NB4 (cell line): ENCODE measurements at regions not wholly inside any gene's neighbourhood (a gene's known extent, or its start where the extent isn't known, plus 50 kb on each side); places are given as distances from the start of the nearest gene placed in this dataset.

Source experiments
- POLR2A ChIP-seq: IDR thresholded peaks from 2 replicates; pipeline ENCODE4 v1.6.1; 2011; ENCODE audit warnings: mild to moderate bottlenecking; ENCODE audit not compliant: insufficient read length; ENCODE audit errors: extremely low read depth
- TF ChIP-seq, protein P1 (sequence below): IDR thresholded peaks from one replicate; pipeline ENCODE4 v1.5.1; 2012; ENCODE audit warnings: low read depth, low read length
- TF ChIP-seq, protein P2 (sequence below): IDR thresholded peaks from 2 replicates; pipeline ENCODE4 v1.6.1; 2011; ENCODE audit warnings: low read depth, low read length

DNA sequence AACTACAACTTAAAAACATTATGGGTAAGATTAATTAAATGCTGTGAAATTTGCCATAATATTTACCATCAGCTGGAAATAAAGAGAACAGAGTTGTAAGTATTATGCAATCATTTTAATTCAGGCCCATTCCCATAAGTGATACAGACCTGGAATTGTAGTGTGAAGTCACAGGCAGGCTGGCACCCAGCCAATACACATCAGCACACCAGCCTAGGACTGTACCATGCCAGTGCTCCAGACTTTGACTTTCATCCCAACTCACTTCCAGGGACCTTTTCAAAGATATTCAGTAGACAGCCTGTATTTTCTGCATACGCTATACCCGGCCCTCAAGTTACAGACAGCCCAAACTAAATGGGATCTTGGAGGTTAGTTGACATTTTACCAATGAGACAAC, 143.3 kb downstream of the TES start:
- no peak for TF ChIP-seq POLR2A
- TF ChIP-seq, protein P1, sequence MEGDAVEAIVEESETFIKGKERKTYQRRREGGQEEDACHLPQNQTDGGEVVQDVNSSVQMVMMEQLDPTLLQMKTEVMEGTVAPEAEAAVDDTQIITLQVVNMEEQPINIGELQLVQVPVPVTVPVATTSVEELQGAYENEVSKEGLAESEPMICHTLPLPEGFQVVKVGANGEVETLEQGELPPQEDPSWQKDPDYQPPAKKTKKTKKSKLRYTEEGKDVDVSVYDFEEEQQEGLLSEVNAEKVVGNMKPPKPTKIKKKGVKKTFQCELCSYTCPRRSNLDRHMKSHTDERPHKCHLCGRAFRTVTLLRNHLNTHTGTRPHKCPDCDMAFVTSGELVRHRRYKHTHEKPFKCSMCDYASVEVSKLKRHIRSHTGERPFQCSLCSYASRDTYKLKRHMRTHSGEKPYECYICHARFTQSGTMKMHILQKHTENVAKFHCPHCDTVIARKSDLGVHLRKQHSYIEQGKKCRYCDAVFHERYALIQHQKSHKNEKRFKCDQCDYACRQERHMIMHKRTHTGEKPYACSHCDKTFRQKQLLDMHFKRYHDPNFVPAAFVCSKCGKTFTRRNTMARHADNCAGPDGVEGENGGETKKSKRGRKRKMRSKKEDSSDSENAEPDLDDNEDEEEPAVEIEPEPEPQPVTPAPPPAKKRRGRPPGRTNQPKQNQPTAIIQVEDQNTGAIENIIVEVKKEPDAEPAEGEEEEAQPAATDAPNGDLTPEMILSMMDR: no peak
- TF ChIP-seq, protein P2, sequence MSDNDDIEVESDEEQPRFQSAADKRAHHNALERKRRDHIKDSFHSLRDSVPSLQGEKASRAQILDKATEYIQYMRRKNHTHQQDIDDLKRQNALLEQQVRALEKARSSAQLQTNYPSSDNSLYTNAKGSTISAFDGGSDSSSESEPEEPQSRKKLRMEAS: no peak
